ENCODE measurements at regions not wholly inside any gene's neighbourhood (a gene's known extent, or its start where the extent isn't known, plus 50 kb on each side); places are given as distances from the start of the nearest gene placed in this dataset.

DNA sequence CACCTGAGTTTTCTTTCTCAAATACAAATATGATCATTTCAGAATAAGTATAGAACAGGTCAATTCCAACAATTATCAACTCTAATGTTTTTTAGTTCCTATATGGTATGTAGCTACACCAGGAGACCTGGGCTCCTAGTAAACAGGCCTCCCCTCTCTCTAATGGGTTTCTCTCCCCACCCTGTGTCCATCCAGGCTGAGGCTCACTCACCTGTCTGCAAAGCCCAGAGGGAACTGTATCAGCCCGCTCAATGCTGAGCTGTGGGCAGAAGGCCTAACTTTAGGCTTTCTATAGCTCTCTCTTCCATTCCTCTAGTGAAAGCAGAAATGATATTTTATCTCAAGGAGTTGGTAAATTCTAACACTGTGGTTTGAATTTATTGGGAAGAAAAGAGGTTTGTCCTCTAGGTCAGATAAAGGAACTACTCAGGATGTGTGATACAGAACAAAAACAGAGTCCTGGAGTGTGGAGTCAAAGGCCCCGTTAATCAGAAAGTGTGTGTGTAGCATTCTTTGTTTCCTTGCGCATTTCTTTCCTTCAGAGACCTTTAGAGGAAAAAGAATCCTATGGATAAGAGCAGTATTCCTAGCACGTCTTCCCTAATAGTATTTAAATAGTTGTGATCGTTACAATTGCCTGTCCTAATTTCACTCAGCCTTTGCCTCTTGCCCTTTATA lies 408.9 kb downstream of the PYDC2 start:
- intact Hi-C loops (cut with DNase I, micrococcal nuclease) = no loop called here
- no peaks in the 10 kb centered on the region for H3K9me3 ChIP-seq
- no peaks in the 10 kb centered on the region for H3K36me3 ChIP-seq (ENCODE audit: low read depth)
- DNase-seq = no peak
- no peaks in the 10 kb centered on the region for H3K4me1 ChIP-seq (ENCODE audit: low read depth)
- H3K4me3 ChIP-seq = no peak overlapping the region
- TF ChIP-seq, protein P1, sequence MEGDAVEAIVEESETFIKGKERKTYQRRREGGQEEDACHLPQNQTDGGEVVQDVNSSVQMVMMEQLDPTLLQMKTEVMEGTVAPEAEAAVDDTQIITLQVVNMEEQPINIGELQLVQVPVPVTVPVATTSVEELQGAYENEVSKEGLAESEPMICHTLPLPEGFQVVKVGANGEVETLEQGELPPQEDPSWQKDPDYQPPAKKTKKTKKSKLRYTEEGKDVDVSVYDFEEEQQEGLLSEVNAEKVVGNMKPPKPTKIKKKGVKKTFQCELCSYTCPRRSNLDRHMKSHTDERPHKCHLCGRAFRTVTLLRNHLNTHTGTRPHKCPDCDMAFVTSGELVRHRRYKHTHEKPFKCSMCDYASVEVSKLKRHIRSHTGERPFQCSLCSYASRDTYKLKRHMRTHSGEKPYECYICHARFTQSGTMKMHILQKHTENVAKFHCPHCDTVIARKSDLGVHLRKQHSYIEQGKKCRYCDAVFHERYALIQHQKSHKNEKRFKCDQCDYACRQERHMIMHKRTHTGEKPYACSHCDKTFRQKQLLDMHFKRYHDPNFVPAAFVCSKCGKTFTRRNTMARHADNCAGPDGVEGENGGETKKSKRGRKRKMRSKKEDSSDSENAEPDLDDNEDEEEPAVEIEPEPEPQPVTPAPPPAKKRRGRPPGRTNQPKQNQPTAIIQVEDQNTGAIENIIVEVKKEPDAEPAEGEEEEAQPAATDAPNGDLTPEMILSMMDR (IDR thresholded peaks at IDR 0.05) = no peak
- no peak for ATAC-seq

DNA sequence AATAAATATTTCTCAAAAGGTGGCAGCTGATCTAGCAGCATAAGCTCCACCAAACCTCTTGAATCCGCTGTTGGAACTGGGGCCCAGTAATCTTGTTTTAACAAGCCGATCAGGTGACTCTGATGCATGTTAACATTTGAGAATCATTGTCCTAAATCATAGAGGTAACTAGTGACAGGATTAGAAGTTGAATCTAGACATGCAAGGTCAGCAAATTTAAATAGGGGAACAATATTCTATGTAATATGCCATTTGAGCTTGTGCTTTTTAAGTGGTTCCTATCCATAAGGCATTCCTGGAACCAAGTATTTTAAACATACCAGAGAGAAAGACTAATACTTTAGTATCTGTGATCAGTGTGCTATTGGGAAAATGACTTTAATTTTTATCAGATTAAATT lies 412.8 kb downstream of the PYDC2 start:
- intact Hi-C loops (cut with DNase I, micrococcal nuclease) = no loop called here
- ATAC-seq = no peak
- H3K4me1 ChIP-seq (ENCODE audit: low read depth) = no peaks in the 10 kb centered on the region
- H3K36me3 ChIP-seq (ENCODE audit: low read depth) = no peaks in the 10 kb centered on the region
- TF ChIP-seq, protein P1 (IDR thresholded peaks at IDR 0.05) = no peak
- H3K4me3 ChIP-seq = no peak overlapping the region
- DNase-seq = no peak
- no peaks in the 10 kb centered on the region for H3K9me3 ChIP-seq

DNA sequence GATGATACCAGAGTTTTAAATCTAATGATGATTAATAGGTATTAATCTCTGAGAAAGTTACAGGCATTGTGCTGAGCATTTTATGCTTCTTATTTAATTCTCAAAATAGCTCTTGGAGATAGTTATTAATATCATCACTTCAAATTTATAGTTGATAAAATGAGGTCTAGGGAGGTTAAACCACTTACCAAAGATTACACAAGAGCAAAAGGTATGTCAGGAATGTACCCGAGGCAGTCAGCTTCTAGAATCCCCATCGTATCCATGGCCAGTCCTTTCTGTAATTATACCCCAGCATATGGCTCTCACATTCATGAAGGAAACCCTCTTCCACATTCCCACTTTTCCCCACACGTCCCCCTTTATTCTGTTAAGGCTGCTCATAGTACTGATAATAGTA lies 421.3 kb downstream of the PYDC2 start:
- H3K4me3 ChIP-seq = no peak overlapping the region
- intact Hi-C loops (cut with DNase I, micrococcal nuclease) = no loop called here
- no peaks in the 10 kb centered on the region for H3K4me1 ChIP-seq (ENCODE audit: low read depth)
- TF ChIP-seq, protein P1 (IDR thresholded peaks at IDR 0.05) = no peak
- DNase-seq (no peak), ATAC-seq (no peak)
- H3K36me3 ChIP-seq (ENCODE audit: low read depth) = no peaks in the 10 kb centered on the region
- no peaks in the 10 kb centered on the region for H3K9me3 ChIP-seq

DNA sequence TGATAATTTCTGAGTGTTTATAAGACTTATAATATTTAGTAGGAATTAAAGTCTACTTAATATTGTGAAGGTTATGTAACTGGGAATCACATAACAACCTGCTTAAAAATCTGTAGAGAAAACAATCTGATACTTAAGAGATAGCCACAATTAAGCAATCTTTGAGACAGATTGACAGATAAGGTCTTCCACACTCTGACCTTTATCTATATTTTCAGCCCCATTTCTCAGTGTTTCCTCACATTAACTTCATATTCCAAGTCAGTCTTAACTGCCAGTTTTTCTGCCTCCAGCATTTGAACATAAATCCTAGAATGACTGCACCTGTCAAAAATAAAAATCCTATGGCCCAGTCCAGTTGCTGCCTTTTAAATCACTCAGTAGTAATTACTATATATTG lies 423.2 kb downstream of the PYDC2 start:
- intact Hi-C loops (cut with DNase I, micrococcal nuclease) = no loop called here
- no peak for ATAC-seq

DNA sequence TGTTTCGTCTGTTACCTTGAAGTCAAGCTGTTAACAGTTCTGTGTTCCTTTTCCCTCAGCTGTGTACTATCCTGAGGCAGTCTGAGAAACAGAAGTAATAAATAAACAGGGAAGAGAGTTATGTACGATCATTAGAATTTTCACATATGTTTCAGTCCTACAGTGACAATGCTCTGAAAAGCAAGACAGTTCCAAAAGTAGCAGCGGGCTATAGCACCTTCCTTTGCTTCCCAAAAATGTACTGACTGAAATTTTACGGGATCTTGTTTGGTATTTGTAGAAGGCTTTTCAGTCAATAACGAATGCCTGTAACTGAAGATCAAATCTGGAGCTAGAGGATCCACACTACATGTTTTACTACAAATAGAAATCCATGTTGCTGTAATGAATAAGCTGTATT lies 428.1 kb downstream of the PYDC2 start:
- ATAC-seq (no peak), DNase-seq (no peak)
- no peaks in the 10 kb centered on the region for H3K36me3 ChIP-seq (ENCODE audit: low read depth)
- TF ChIP-seq, protein P1 (IDR thresholded peaks at IDR 0.05) = no peak
- intact Hi-C loops (cut with DNase I, micrococcal nuclease) = no loop called here
- H3K4me1 ChIP-seq (ENCODE audit: low read depth) = no peaks in the 10 kb centered on the region
- H3K9me3 ChIP-seq = no peaks in the 10 kb centered on the region
- H3K4me3 ChIP-seq = no peak overlapping the region

More for the DNA sequence above, 423.2 kb downstream of the PYDC2 start:
- Histone ChIP-seq H3K9me3 (no peaks in the 10 kb centered on the region), H3K4me1 (ENCODE audit: low read depth) (no peaks in the 10 kb centered on the region), H3K36me3 (ENCODE audit: low read depth) (no peaks in the 10 kb centered on the region), H3K4me3 (no peak overlapping the region)
- TF ChIP-seq, protein P1 (IDR thresholded peaks at IDR 0.05) = no peak
- no peak for DNase-seq

DNA sequence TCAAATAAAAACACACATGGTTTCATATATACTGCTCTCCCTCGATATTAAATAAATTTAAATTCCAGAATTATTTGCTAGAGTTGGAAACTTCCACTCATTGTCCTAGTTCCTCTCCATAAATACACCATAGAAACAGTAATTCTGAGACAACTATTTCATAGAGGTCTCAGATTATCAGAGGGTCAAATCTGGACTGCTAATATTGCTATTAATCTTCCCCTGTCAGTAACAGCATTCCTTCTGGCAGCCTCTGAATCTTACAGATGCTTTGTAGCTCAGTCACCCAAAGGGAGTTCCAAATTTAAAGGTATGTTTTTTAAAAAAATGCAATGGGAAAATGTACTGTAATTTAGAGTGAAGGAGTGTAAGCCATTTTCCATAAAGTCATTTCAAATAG lies 428.8 kb downstream of the PYDC2 start:
- ATAC-seq = no peak
- Histone ChIP-seq H3K4me3 (no peak overlapping the region), H3K36me3 (ENCODE audit: low read depth) (no peaks in the 10 kb centered on the region), H3K9me3 (no peaks in the 10 kb centered on the region), H3K4me1 (ENCODE audit: low read depth) (no peaks in the 10 kb centered on the region)
- no peak for DNase-seq
- intact Hi-C loops (cut with DNase I, micrococcal nuclease) = no loop called here
- TF ChIP-seq, protein P1 (IDR thresholded peaks at IDR 0.05) = no peak
